IPS-20b (cell line): ENCODE measurements at regions not wholly inside any gene's neighbourhood (a gene's known extent, or its start where the extent isn't known, plus 50 kb on each side); places are given as distances from the start of the nearest gene placed in this dataset.

Experiments
- H3K27ac ChIP-seq: one replicate; pipeline ENCODE4 v1.5.1; 2013; ENCODE audit warnings: low read length
- H3K27me3 ChIP-seq: 2 replicates; pipeline ENCODE4 v1.6.1; 2013; ENCODE audit warnings: mild to moderate bottlenecking, low read length, inconsistent platforms; ENCODE audit not compliant: insufficient read depth
- H3K36me3 ChIP-seq: 2 replicates; pipeline ENCODE4 v1.6.1; 2013; ENCODE audit warnings: low read depth, mild to moderate bottlenecking, inconsistent platforms, low read length, moderate library complexity; ENCODE audit not compliant: insufficient read depth
- H3K4me1 ChIP-seq: 2 replicates; pipeline ENCODE4 v1.6.1; 2013; ENCODE audit warnings: mild to moderate bottlenecking, control low read depth, inconsistent platforms, low read length, moderate library complexity; ENCODE audit not compliant: insufficient read depth
- H3K4me3 ChIP-seq: 2 replicates; pipeline ENCODE4 v1.5.1; 2013; ENCODE audit warnings: mild to moderate bottlenecking, low read length, inconsistent platforms
- H3K9ac ChIP-seq: 2 replicates; pipeline ENCODE4 v1.6.1; 2013; ENCODE audit warnings: low read depth, mild to moderate bottlenecking, inconsistent platforms, low read length, moderate library complexity
- H3K9me3 ChIP-seq: 2 replicates; pipeline ENCODE4 v1.6.1; 2013; ENCODE audit warnings: mild to moderate bottlenecking, low read depth, low read length, inconsistent platforms; ENCODE audit not compliant: insufficient read depth

GRCh38 chr6:98339506-98339905 lies 494.9 kb upstream of the POU3F2 start:
- no peak overlapping the region for H3K4me3 ChIP-seq
- no peaks in the 10 kb centered on the region for H3K36me3 ChIP-seq
- H3K4me1 ChIP-seq = no peaks in the 10 kb centered on the region
- no peaks in the 10 kb centered on the region for H3K9me3 ChIP-seq
- no peaks in the 10 kb centered on the region for H3K27me3 ChIP-seq
- no peak overlapping the region for H3K9ac ChIP-seq
- no peak overlapping the region for H3K27ac ChIP-seq

GRCh38 chr6:98343004-98343403 lies 491.4 kb upstream of the POU3F2 start:
- Histone ChIP-seq H3K4me1 (no peaks in the 10 kb centered on the region), H3K9me3 (no peaks in the 10 kb centered on the region), H3K9ac (no peak overlapping the region), H3K27ac (no peak overlapping the region), H3K4me3 (no peak overlapping the region), H3K36me3 (no peaks in the 10 kb centered on the region), H3K27me3 (no peaks in the 10 kb centered on the region)

- Histone ChIP-seq H3K36me3 (no peaks in the 10 kb centered on the region), H3K4me3 (no peak overlapping the region), H3K27ac (no peak overlapping the region), H3K9ac (no peak overlapping the region), H3K27me3 (no peaks in the 10 kb centered on the region), H3K4me1 (no peaks in the 10 kb centered on the region), H3K9me3 (no peaks in the 10 kb centered on the region)
These were observed 490.6 kb upstream of the POU3F2 start for GRCh38 chr6:98343797-98344196.

- Histone ChIP-seq H3K9ac (no peak overlapping the region), H3K27ac (no peak overlapping the region), H3K4me1 (no peaks in the 10 kb centered on the region; the same call in 1 of the 2 replicates), H3K27me3 (no peaks in the 10 kb centered on the region), H3K9me3 (no peaks in the 10 kb centered on the region), H3K36me3 (no peaks in the 10 kb centered on the region), H3K4me3 (no peak overlapping the region)
These were observed 482.0 kb upstream of the POU3F2 start for GRCh38 chr6:98352348-98352747.

- Histone ChIP-seq H3K4me1 (no peaks in the 10 kb centered on the region; the same call in 1 of the 2 replicates), H3K27ac (no peak overlapping the region), H3K4me3 (no peak overlapping the region), H3K36me3 (no peaks in the 10 kb centered on the region), H3K27me3 (no peaks in the 10 kb centered on the region), H3K9ac (no peak overlapping the region), H3K9me3 (no peaks in the 10 kb centered on the region)
These were observed 476.2 kb upstream of the POU3F2 start for GRCh38 chr6:98358173-98358572.

GRCh38 chr6:98366371-98366770 lies 468.0 kb upstream of the POU3F2 start:
- Histone ChIP-seq H3K9ac (no peak overlapping the region), H3K9me3 (no peaks in the 10 kb centered on the region), H3K27ac (no peak overlapping the region), H3K4me1 (no peaks in the 10 kb centered on the region), H3K4me3 (no peak overlapping the region), H3K27me3 (no peaks in the 10 kb centered on the region), H3K36me3 (no peaks in the 10 kb centered on the region)

- no peaks in the 10 kb centered on the region for H3K27me3 ChIP-seq
- H3K9me3 ChIP-seq = no peaks in the 10 kb centered on the region
- no peak overlapping the region for H3K4me3 ChIP-seq
- H3K27ac ChIP-seq = no peak overlapping the region
- peaks cover 7% of the 10 kb centered on the region; the same call in 1 of the 2 replicates for H3K4me1 ChIP-seq
- H3K9ac ChIP-seq = no peak overlapping the region
- no peaks in the 10 kb centered on the region for H3K36me3 ChIP-seq
These were observed 453.8 kb upstream of the POU3F2 start for GRCh38 chr6:98380589-98380988.

- no peak overlapping the region for H3K27ac ChIP-seq
- no peaks in the 10 kb centered on the region for H3K27me3 ChIP-seq
- H3K4me3 ChIP-seq = no peak overlapping the region
- peaks cover 7% of the 10 kb centered on the region; the same call in 1 of the 2 replicates for H3K4me1 ChIP-seq
- no peak overlapping the region for H3K9ac ChIP-seq
- H3K36me3 ChIP-seq = no peaks in the 10 kb centered on the region
- no peaks in the 10 kb centered on the region for H3K9me3 ChIP-seq
These were observed 452.1 kb upstream of the POU3F2 start for GRCh38 chr6:98382246-98382645.

- Histone ChIP-seq H3K27me3 (no peaks in the 10 kb centered on the region), H3K27ac (no peak overlapping the region), H3K4me1 (peaks cover 7% of the 10 kb centered on the region; the same call in 1 of the 2 replicates), H3K36me3 (no peaks in the 10 kb centered on the region), H3K4me3 (no peak overlapping the region), H3K9me3 (no peaks in the 10 kb centered on the region), H3K9ac (no peak overlapping the region)
These were observed 450.0 kb upstream of the POU3F2 start for GRCh38 chr6:98384334-98384733.

GRCh38 chr6:98384801-98385200 lies 449.6 kb upstream of the POU3F2 start:
- Histone ChIP-seq H3K27me3 (no peaks in the 10 kb centered on the region), H3K4me3 (no peak overlapping the region), H3K9ac (no peak overlapping the region)

GRCh38 chr6:98395610-98396166 lies 438.7 kb upstream of the POU3F2 start:
- H3K27me3 ChIP-seq = no peaks in the 10 kb centered on the region
- no peak overlapping the region for H3K4me3 ChIP-seq
- H3K4me1 ChIP-seq = no peaks in the 10 kb centered on the region
- H3K9ac ChIP-seq = no peak overlapping the region
- H3K27ac ChIP-seq = no peak overlapping the region
- no peaks in the 10 kb centered on the region for H3K9me3 ChIP-seq
- H3K36me3 ChIP-seq = no peaks in the 10 kb centered on the region

More at GRCh38 chr6:98384801-98385200, 449.6 kb upstream of the POU3F2 start:
- peaks cover 7% of the 10 kb centered on the region; the same call in 1 of the 2 replicates for H3K4me1 ChIP-seq
- no peaks in the 10 kb centered on the region for H3K9me3 ChIP-seq
- H3K27ac ChIP-seq = no peak overlapping the region
- H3K36me3 ChIP-seq = no peaks in the 10 kb centered on the region

GRCh38 chr6:98416027-98416426 lies 418.3 kb upstream of the POU3F2 start:
- Histone ChIP-seq H3K9ac (no peak overlapping the region), H3K4me3 (no peak overlapping the region), H3K27me3 (no peaks in the 10 kb centered on the region), H3K36me3 (no peaks in the 10 kb centered on the region), H3K4me1 (no peaks in the 10 kb centered on the region), H3K9me3 (no peaks in the 10 kb centered on the region), H3K27ac (no peak overlapping the region)
